Coronary artery (tissue), 2 donors: ENCODE measurements at regions not wholly inside any gene's neighbourhood (a gene's known extent, or its start where the extent isn't known, plus 50 kb on each side); places are given as distances from the start of the nearest gene placed in this dataset.

ENCODE experiments used
- DNase-seq: peaks from one replicate; pipeline ENCODE4 v3.0.0-alpha.2; 2017; ENCODE audit warnings: low spot score
- H3K27ac ChIP-seq, 2 donors: fragments of 200-600 bp; sonication (generic); one replicate each; pipeline ENCODE4 v1.5.1; 2016 to 2019
- H3K4me3 ChIP-seq: fragments of 200-600 bp; sonication (generic); 2 replicates; pipeline ENCODE4 v1.5.1; 2016; ENCODE audit warnings: mild to moderate bottlenecking, moderate library complexity
- CTCF ChIP-seq: fragments of 200-600 bp; sonication (generic); IDR thresholded peaks from one replicate; pipeline ENCODE4 v1.5.1; 2019; ENCODE audit warnings: antibody characterized with exemption

GRCh38 chr15:93900476-93901400 lies 330.6 kb upstream of the MCTP2 start:
- Histone ChIP-seq H3K27ac (no peak overlapping the region), H3K4me3 (no peak overlapping the region)
- no peak for DNase-seq
- TF ChIP-seq CTCF: no peak

- no peak for TF ChIP-seq CTCF
- no peak overlapping the region for H3K4me3 ChIP-seq
- no peak overlapping the region for H3K27ac ChIP-seq
- no peak for DNase-seq
These were observed 331.5 kb upstream of the MCTP2 start for GRCh38 chr15:93899817-93900216.

GRCh38 chr15:93897377-93897776 lies 334.0 kb upstream of the MCTP2 start:
- Histone ChIP-seq H3K27ac (no peak overlapping the region), H3K4me3 (no peak overlapping the region)
- TF ChIP-seq CTCF: no peak
- no peak for DNase-seq

- no peak for DNase-seq
- no peak for TF ChIP-seq CTCF
- no peak overlapping the region for H3K27ac ChIP-seq
These were observed 335.2 kb upstream of the MCTP2 start for GRCh38 chr15:93895976-93896770.

GRCh38 chr15:93894438-93895036 lies 336.8 kb upstream of the MCTP2 start:
- DNase-seq: no peak
- Histone ChIP-seq H3K4me3 (no peak overlapping the region), H3K27ac (no peak overlapping the region)
- TF ChIP-seq CTCF: no peak

More at GRCh38 chr15:93895976-93896770, 335.2 kb upstream of the MCTP2 start:
- H3K4me3 ChIP-seq: no peak overlapping the region

- no peak overlapping the region for H3K27ac ChIP-seq
- H3K4me3 ChIP-seq: no peak overlapping the region
- no peak for TF ChIP-seq CTCF
- DNase-seq: no peak
These were observed 344.2 kb upstream of the MCTP2 start for GRCh38 chr15:93887151-93887550.
